Ovary (tissue), 3 donors: ENCODE measurements at regions not wholly inside any gene's neighbourhood (a gene's known extent, or its start where the extent isn't known, plus 50 kb on each side); places are given as distances from the start of the nearest gene placed in this dataset.

Source experiments
- EP300 ChIP-seq: sonication (generic); formaldehyde crosslinking; IDR thresholded peaks from one replicate; pipeline ENCODE4 v1.6.1; 2017; ENCODE audit warnings: antibody characterized with exemption
- TF ChIP-seq, protein P1 (sequence below), 3 donors: fragments of 450-650 bp in 2 of 3; fragments of 200-600 bp in 1 of 3; IDR thresholded peaks; one replicate each; pipeline versions ENCODE4 v1.5.1 to v1.8.0; 2016 to 2022; ENCODE audit warnings: antibody characterized with exemption in 3 of 3, mild to moderate bottlenecking in 1 of 3
- donor health status: DM: no; HTN: no; CAD: no.

DNA sequence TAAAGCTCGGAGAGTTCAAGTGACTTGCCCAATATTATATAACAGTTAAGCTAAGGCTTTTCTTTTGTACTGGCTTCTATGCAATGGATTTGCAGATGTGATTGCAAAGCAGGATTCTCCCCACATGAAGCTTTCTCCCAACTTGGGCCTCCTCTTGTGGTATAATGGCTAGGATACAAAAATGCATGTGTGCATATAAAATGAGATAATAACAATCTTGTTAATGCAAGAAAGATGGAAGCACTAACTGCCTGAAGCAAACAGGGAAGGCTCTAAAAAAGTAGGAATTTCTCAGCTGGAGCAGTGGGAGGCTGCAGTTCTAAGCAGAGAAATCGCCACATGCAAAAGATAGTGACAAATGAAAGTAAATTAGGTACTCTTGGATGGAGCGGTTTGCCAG lies 444.2 kb upstream of the RIOK2 start:
- TF ChIP-seq, protein P1, sequence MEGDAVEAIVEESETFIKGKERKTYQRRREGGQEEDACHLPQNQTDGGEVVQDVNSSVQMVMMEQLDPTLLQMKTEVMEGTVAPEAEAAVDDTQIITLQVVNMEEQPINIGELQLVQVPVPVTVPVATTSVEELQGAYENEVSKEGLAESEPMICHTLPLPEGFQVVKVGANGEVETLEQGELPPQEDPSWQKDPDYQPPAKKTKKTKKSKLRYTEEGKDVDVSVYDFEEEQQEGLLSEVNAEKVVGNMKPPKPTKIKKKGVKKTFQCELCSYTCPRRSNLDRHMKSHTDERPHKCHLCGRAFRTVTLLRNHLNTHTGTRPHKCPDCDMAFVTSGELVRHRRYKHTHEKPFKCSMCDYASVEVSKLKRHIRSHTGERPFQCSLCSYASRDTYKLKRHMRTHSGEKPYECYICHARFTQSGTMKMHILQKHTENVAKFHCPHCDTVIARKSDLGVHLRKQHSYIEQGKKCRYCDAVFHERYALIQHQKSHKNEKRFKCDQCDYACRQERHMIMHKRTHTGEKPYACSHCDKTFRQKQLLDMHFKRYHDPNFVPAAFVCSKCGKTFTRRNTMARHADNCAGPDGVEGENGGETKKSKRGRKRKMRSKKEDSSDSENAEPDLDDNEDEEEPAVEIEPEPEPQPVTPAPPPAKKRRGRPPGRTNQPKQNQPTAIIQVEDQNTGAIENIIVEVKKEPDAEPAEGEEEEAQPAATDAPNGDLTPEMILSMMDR (IDR thresholded peaks at IDR 0.05), result no peak
- TF ChIP-seq EP300, result no peak
